Stimulated activated CD4-positive, alpha-beta T cell treated with anti-CD3 and anti-CD28 coated beads, Interleukin-12 subunit alpha, Interleukin-12 subunit beta, amount 100 ng/mL, for 48 hours (primary cell): ENCODE measurements at regions not wholly inside any gene's neighbourhood (a gene's known extent, or its start where the extent isn't known, plus 50 kb on each side); places are given as distances from the start of the nearest gene placed in this dataset.
"Not testable (repeated sequence)": the region's sequence is repeated elsewhere in the genome, so short reads cannot be mapped to it uniquely, and the experiment has no call there.

Experiments used
- DNase-seq, 3 donors: peaks; one replicate each; pipeline ENCODE4 v3.0.0-alpha.2; 2020; ENCODE audit warnings: low read depth in 2 of 3, low spot score in 1 of 3

GRCh38 chr1:55535724-55536544 is 320.8 kb upstream of the USP24 start:
- no peak for DNase-seq

DNA sequence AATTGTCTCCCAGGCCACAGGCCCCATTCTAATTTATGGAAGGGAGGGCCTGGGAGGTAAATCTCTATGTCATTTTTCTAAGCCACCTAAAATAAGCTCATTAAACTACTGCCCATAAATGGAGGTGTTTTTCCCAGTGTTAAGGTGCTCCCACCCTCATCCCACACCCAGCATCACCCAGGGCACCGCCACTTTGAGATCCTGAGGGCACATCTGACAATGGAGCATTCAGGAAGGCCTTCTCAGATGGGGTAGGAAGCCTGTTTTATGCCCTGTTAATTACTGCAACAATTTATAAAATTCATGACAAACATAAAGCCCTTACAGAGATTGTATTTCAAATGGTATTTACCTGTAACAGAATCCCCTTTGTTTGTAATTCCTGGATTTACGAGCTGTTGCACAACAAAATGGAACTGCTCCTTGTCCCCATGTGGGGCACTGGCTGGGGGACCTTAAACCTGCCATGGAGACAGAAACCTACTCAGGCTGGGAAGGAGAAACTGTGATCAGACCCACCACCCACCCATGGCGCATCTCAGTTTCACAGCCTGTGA is 319.5 kb upstream of the USP24 start:
- no peak for DNase-seq

- DNase-seq, result no peak
Measured at GRCh38 chr1:55531644-55532043, 316.5 kb upstream of the USP24 start.

- no peak for DNase-seq
Measured at GRCh38 chr1:55530749-55531478, 315.8 kb upstream of the USP24 start.

DNA sequence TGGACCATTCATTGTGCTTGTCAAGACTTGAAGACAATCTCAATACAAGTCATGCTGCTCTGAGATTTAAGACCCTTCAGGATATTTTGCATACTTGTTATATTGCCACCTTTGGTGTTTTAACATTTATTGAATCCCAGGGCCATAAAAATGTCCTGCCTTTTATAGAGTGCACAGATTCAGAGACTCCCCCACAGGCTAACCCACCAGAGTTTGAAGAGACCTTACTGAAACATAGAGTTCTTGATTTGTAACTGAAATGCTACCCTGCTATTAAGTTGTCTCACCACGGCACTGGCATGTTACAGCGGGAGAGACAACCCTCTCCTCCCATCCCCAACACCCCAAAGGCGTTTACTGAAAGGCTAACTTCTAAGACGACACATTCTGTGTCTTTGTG is 313.9 kb upstream of the USP24 start:
- no peak for DNase-seq

GRCh38 chr1:55527831-55528230 is 312.7 kb upstream of the USP24 start:
- DNase-seq, result no peak

DNA sequence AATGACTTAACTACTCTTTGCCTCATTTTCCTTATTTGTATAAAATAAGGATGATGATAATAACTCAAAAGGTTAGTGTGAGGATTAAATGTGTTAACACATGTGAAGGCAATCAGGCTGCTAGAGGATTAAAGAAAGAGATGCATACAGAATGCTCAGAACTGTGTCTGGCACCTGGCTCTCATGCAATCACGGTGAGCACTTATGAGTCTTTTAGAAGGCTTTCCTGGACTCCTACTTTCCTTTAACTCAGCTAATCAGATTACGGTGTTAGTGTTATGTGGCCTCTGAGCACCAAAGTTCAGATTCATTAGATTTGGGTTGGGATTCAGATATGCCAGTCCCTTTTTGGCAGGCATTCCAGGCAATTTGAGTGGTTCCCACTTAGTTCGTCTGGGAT is 311.6 kb upstream of the USP24 start:
- DNase-seq, result no peak

- no peak for DNase-seq
Measured at GRCh38 chr1:55524006-55524405, 308.8 kb upstream of the USP24 start.

GRCh38 chr1:55522982-55523381 is 307.8 kb upstream of the USP24 start:
- DNase-seq, result no peak

GRCh38 chr1:55522353-55522903 is 307.3 kb upstream of the USP24 start:
- no peak for DNase-seq

DNA sequence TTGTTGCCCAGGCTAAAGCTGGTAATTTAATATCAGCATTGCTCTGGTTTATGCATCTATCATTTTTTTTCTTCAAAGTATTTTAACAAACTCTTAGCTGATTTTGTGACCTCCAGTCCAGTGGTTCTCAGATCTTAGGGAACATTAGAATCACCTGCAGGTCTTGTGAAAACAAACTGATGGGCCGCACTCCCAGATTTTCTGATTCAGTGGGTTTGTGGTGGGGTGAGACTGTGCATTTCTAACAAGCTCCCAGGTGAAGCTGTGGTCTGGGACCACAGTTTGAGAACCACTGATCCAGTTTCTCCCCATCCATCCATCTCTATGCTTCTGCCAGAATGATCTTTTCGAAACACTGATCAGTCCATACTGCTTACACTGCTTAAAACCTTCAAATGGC is 305.7 kb upstream of the USP24 start:
- DNase-seq, result no peak

DNA sequence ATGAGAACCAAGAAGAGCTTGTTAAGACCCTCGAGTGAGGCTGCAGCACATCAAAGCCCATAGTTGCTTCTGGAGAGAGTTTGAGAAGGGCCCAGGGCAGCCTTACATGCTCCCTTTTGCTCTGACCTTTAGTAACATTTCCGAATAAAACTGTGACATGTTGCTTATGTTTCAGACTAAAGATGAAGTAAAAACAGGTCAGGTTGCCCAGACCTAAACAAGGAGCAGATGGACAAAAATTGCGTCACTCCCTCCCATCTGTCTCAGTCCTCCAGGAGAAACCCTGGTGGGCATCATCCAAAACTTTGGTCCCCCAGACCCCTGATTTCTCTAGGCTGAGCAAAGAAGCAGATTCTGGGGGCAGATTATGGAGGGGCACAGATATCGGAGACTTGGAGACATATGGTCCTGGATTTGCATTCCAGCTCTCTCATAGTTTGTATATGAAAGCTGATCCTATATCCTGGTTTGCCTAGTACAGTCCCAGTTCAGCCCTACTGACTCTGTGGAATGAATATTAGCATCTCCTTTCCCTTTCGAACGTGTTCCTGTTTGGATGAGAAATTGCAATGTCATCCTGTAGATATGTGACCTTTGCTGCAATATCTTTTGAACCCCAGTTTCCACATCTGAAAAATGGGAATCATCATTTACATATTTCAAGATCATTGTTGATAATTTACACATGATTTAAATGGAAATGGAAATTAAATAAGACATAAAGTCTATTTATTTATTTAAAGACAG is 304.9 kb upstream of the USP24 start:
- no peak for DNase-seq

DNA sequence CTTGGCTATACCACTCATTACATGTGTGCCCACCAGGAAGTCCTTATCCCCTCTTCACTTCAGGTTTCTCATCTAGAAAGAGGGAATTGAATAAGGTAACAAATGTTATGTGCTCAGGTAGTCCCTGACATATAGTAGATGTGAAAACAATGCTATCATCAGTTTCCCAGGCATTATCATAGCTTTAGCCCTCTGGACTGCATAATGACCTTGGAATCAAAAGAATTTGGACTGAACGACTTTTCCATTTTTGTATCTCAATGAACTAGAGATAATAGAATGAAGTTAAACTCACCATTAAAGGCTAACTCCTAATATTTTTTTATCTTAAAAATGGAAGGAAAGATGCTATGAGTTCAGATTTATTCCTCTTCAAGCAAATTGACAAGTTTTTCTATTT is 304.1 kb upstream of the USP24 start:
- DNase-seq, result no peak

DNA sequence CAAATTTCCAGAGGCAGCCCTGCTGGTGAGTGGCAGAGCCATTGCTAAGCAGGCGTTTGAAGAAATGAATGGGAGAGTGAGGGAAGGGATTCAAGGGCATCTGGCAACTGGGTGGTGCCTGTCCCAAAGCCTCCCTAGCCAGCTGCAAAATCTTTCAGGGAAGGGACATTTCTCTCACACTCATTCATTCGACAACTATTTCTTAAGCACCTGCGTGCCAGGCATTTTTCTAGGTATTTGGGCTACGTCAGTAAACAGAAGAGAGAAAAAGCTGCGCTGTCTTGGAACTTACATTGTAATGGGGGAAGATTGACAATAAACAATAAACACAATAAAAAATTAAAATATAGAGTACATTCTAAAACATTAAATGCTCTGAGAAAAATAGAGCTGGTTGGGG is 301.9 kb upstream of the USP24 start:
- DNase-seq, result no peak

DNA sequence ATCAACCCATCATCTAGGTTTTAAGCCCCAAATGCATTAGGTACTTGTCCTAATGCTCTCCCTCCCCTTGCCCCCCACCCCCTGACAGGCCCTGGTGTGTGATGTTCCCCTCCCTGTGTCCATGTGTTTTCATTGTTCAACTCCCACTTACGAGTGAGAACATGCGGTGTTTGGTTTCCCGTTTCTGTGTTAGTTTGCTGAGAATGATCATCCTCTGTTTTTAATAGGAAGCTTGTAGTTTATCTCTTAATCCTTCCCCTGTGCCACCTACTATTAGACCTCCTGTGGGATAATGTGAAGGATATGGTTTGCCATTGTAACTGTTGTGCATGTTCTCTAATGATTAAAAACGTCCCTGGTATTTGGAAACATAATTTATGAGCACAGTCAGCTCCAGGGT is 299.4 kb upstream of the USP24 start:
- DNase-seq, result not testable (repeated sequence)

- no peak for DNase-seq
Measured at GRCh38 chr1:55512466-55512865, 297.3 kb upstream of the USP24 start.

- no peak for DNase-seq
Measured at GRCh38 chr1:55507578-55507931, 292.4 kb upstream of the USP24 start.

GRCh38 chr1:55506740-55507577 is 291.8 kb upstream of the USP24 start:
- DNase-seq, result no peak

DNA sequence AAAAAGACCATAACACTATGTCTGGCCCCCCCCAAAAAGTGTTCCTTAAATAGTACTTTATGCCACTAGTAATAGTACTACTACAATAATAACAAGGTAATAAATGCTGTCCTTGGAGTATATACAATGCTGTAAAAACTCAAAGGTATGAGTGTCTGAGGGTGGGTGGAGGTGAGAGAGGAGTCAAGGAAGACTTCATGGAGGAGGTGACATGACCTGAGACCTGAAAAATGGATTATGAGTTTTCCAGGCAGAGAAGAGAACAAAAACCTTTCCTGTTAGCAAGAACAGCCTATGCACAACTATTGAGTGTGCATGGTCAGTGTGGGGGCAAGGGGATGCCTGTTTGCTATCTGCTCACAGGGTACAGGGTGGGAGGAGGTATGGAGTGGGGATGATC is 290.2 kb upstream of the USP24 start:
- no peak for DNase-seq

- DNase-seq, result no peak
Measured at GRCh38 chr1:55504306-55504731, 289.2 kb upstream of the USP24 start.
